Natural killer cell treated with Interleukin-12 subunit alpha and Interleukin-12 subunit beta and Interleukin-15 and Interleukin-18, amount 100 ng/mL, for 72 hours (primary cell): ENCODE measurements at regions not wholly inside any gene's neighbourhood (a gene's known extent, or its start where the extent isn't known, plus 50 kb on each side); places are given as distances from the start of the nearest gene placed in this dataset.
"Not testable (repeated sequence)": the region's sequence is repeated elsewhere in the genome, so short reads cannot be mapped to it uniquely, and the experiment has no call there.

Experiments
- ATAC-seq, 2 donors: fragments of 150-1000 bp; cut with Tn5 transposase in 1 of 2; sonication (Bioruptor Pico), chemical (Tn5 transposase) in 1 of 2; 2 replicates each; pipeline ENCODE4 v1.10.0; 2021
- DNase-seq: peaks from one replicate; pipeline ENCODE4 v3.0.0; 2022; ENCODE audit warnings: low spot score
- H3K27ac Mint-ChIP-seq, 2 donors: 1 replicate in 1 of 2; 2 replicates in 1 of 2; pipeline ENCODE4 v1.8.0; 2022; ENCODE audit warnings: mixed read lengths in 2 of 2, mild to moderate bottlenecking in 1 of 2, moderate library complexity in 1 of 2
- H3K27me3 Mint-ChIP-seq, 2 donors: 1 replicate in 1 of 2; 2 replicates in 1 of 2; pipeline ENCODE4 v1.8.0; 2022; ENCODE audit warnings: mixed read lengths in 2 of 2
- H3K36me3 Mint-ChIP-seq: one replicate; pipeline ENCODE4 v1.8.0; 2022; ENCODE audit warnings: mixed read lengths
- H3K4me1 Mint-ChIP-seq, 2 donors: 1 replicate in 1 of 2; 2 replicates in 1 of 2; pipeline ENCODE4 v1.8.0; 2022; ENCODE audit warnings: low read depth in 2 of 2, mixed read lengths in 2 of 2, mild to moderate bottlenecking in 1 of 2
- H3K4me3 Mint-ChIP-seq: one replicate; pipeline ENCODE4 v1.8.0; 2022; ENCODE audit warnings: mixed read lengths
- H3K9me3 Mint-ChIP-seq: 2 replicates; pipeline ENCODE4 v1.8.0; 2022; ENCODE audit warnings: mixed read lengths

- Mint-ChIP-seq H3K9me3 (no peaks in the 10 kb centered on the region), H3K36me3 (peaks cover 5% of the 10 kb centered on the region), H3K27me3 (peaks cover 0 to 14% of the 10 kb centered on the region in 2 donors), H3K27ac (no peak overlapping the region), H3K4me3 (no peak overlapping the region), H3K4me1 (no peaks in the 10 kb centered on the region)
- ATAC-seq (no peak), DNase-seq (no peak)
These were observed 73.3 kb downstream of the OLFM4 start for GRCh38 chr13:53101883-53102282.

- no peaks in the 10 kb centered on the region for H3K4me1 Mint-ChIP-seq
- DNase-seq: no peak
- ATAC-seq: no peak
- H3K4me3 Mint-ChIP-seq: no peak overlapping the region
- no peaks in the 10 kb centered on the region for H3K36me3 Mint-ChIP-seq
- H3K27me3 Mint-ChIP-seq: peaks cover 2 to 34% of the 10 kb centered on the region in 2 donors
- H3K27ac Mint-ChIP-seq: no peak overlapping the region
- H3K9me3 Mint-ChIP-seq: no peaks in the 10 kb centered on the region
These were observed 75.5 kb downstream of the OLFM4 start for GRCh38 chr13:53104136-53104535.

GRCh38 chr13:53105477-53105876 lies 76.9 kb downstream of the OLFM4 start:
- Mint-ChIP-seq H3K4me3 (no peak overlapping the region), H3K27me3 (peaks cover 2 to 30% of the 10 kb centered on the region in 2 donors), H3K4me1 (no peaks in the 10 kb centered on the region), H3K9me3 (no peaks in the 10 kb centered on the region), H3K36me3 (no peaks in the 10 kb centered on the region), H3K27ac (no peak overlapping the region)
- ATAC-seq (no peak), DNase-seq (no peak)

- Mint-ChIP-seq H3K4me3 (no peak overlapping the region), H3K36me3 (no peaks in the 10 kb centered on the region), H3K9me3 (no peaks in the 10 kb centered on the region), H3K27me3 (peaks cover 3 to 31% of the 10 kb centered on the region in 2 donors), H3K27ac (no peak overlapping the region), H3K4me1 (no peaks in the 10 kb centered on the region)
- no peak for DNase-seq
- ATAC-seq: no peak
These were observed 77.3 kb downstream of the OLFM4 start for GRCh38 chr13:53105890-53106289.

GRCh38 chr13:53110181-53110580 lies 81.6 kb downstream of the OLFM4 start:
- H3K9me3 Mint-ChIP-seq: no peaks in the 10 kb centered on the region
- H3K4me1 Mint-ChIP-seq: no peaks in the 10 kb centered on the region
- no peak overlapping the region for H3K4me3 Mint-ChIP-seq
- peaks cover 10 to 34% of the 10 kb centered on the region in 2 donors for H3K27me3 Mint-ChIP-seq
- no peak for ATAC-seq
- DNase-seq: no peak
- no peaks in the 10 kb centered on the region for H3K36me3 Mint-ChIP-seq
- no peak overlapping the region for H3K27ac Mint-ChIP-seq

GRCh38 chr13:53110614-53111013 lies 82.0 kb downstream of the OLFM4 start:
- Mint-ChIP-seq H3K9me3 (no peaks in the 10 kb centered on the region), H3K4me3 (no peak overlapping the region), H3K27me3 (peaks cover 10 to 34% of the 10 kb centered on the region in 2 donors), H3K27ac (no peak overlapping the region), H3K4me1 (no peaks in the 10 kb centered on the region), H3K36me3 (no peaks in the 10 kb centered on the region)
- DNase-seq (no peak), ATAC-seq (no peak)

GRCh38 chr13:53112522-53112921 lies 83.9 kb downstream of the OLFM4 start:
- no peak overlapping the region for H3K4me3 Mint-ChIP-seq
- DNase-seq (no peak), ATAC-seq (no peak)
- peaks cover 7 to 28% of the 10 kb centered on the region in 2 donors for H3K27me3 Mint-ChIP-seq
- no peaks in the 10 kb centered on the region for H3K4me1 Mint-ChIP-seq
- H3K36me3 Mint-ChIP-seq: no peaks in the 10 kb centered on the region
- H3K9me3 Mint-ChIP-seq: no peaks in the 10 kb centered on the region
- no peak overlapping the region for H3K27ac Mint-ChIP-seq

- not testable (repeated sequence) for H3K4me1 Mint-ChIP-seq, H3K36me3 Mint-ChIP-seq, H3K4me3 Mint-ChIP-seq, ATAC-seq, H3K27me3 Mint-ChIP-seq, H3K27ac Mint-ChIP-seq, DNase-seq, H3K9me3 Mint-ChIP-seq
These were observed 88.4 kb downstream of the OLFM4 start for GRCh38 chr13:53117048-53117447.

GRCh38 chr13:53121131-53121773 lies 92.6 kb downstream of the OLFM4 start:
- DNase-seq (no peak), ATAC-seq (no peak)
- no peaks in the 10 kb centered on the region for H3K36me3 Mint-ChIP-seq
- H3K9me3 Mint-ChIP-seq: no peaks in the 10 kb centered on the region
- H3K27ac Mint-ChIP-seq: no peak overlapping the region
- H3K27me3 Mint-ChIP-seq: peaks cover 0 to 7% of the 10 kb centered on the region in 2 donors
- H3K4me3 Mint-ChIP-seq: no peak overlapping the region
- peaks cover 0 to 5% of the 10 kb centered on the region in 2 donors for H3K4me1 Mint-ChIP-seq

- no peaks in the 10 kb centered on the region for H3K9me3 Mint-ChIP-seq
- H3K27ac Mint-ChIP-seq: no peak overlapping the region
- H3K36me3 Mint-ChIP-seq: no peaks in the 10 kb centered on the region
- H3K4me3 Mint-ChIP-seq: no peak overlapping the region
- peaks cover 0 to 5% of the 10 kb centered on the region in 2 donors for H3K4me1 Mint-ChIP-seq
- no peak for ATAC-seq
- H3K27me3 Mint-ChIP-seq: peaks cover 0 to 7% of the 10 kb centered on the region in 2 donors
- no peak for DNase-seq
These were observed 93.3 kb downstream of the OLFM4 start for GRCh38 chr13:53121919-53122318.

- no peak overlapping the region for H3K27ac Mint-ChIP-seq
- ATAC-seq (no peak), DNase-seq (no peak)
- no peak overlapping the region for H3K4me3 Mint-ChIP-seq
- peaks cover 0 to 5% of the 10 kb centered on the region in 2 donors for H3K4me1 Mint-ChIP-seq
- H3K36me3 Mint-ChIP-seq: no peaks in the 10 kb centered on the region
- H3K9me3 Mint-ChIP-seq: no peaks in the 10 kb centered on the region
- H3K27me3 Mint-ChIP-seq: peaks cover 0 to 16% of the 10 kb centered on the region in 2 donors
These were observed 94.9 kb downstream of the OLFM4 start for GRCh38 chr13:53123536-53123935.

GRCh38 chr13:53124623-53125022 lies 96.0 kb downstream of the OLFM4 start:
- DNase-seq: no peak
- no peak overlapping the region for H3K4me3 Mint-ChIP-seq
- H3K9me3 Mint-ChIP-seq: no peaks in the 10 kb centered on the region
- no peak overlapping the region for H3K27ac Mint-ChIP-seq
- H3K36me3 Mint-ChIP-seq: no peaks in the 10 kb centered on the region
- peak in 1 of 2 donors; percentile 50 for ATAC-seq
- H3K4me1 Mint-ChIP-seq: peaks cover 0 to 5% of the 10 kb centered on the region in 2 donors
- H3K27me3 Mint-ChIP-seq: peaks cover 0 to 16% of the 10 kb centered on the region in 2 donors

GRCh38 chr13:53126841-53127245 lies 98.2 kb downstream of the OLFM4 start:
- Mint-ChIP-seq H3K27ac (no peak overlapping the region), H3K4me3 (no peak overlapping the region), H3K9me3 (no peaks in the 10 kb centered on the region), H3K27me3 (peaks cover 2 to 13% of the 10 kb centered on the region in 2 donors), H3K4me1 (peaks cover 0 to 5% of the 10 kb centered on the region in 2 donors), H3K36me3 (no peaks in the 10 kb centered on the region)
- DNase-seq: no peak
- ATAC-seq: no peak

- Mint-ChIP-seq H3K9me3 (no peaks in the 10 kb centered on the region), H3K27ac (no peak overlapping the region), H3K4me3 (no peak overlapping the region), H3K36me3 (no peaks in the 10 kb centered on the region), H3K4me1 (peaks cover 0 to 5% of the 10 kb centered on the region in 2 donors), H3K27me3 (peaks cover 6 to 18% of the 10 kb centered on the region in 2 donors)
- no peak for ATAC-seq
- DNase-seq: no peak
These were observed 98.8 kb downstream of the OLFM4 start for GRCh38 chr13:53127373-53127772.

GRCh38 chr13:53129864-53130393 lies 101.3 kb downstream of the OLFM4 start:
- no peaks in the 10 kb centered on the region for H3K4me1 Mint-ChIP-seq
- DNase-seq: no peak

More at GRCh38 chr13:53129864-53130393, 101.3 kb downstream of the OLFM4 start:
- Mint-ChIP-seq H3K9me3 (no peaks in the 10 kb centered on the region), H3K4me3 (no peak overlapping the region), H3K36me3 (no peaks in the 10 kb centered on the region), H3K27me3 (peaks cover 8 to 22% of the 10 kb centered on the region in 2 donors), H3K27ac (no peak overlapping the region)
- ATAC-seq: no peak
